NCI-H187 (cell line): ENCODE measurements at regions not wholly inside any gene's neighbourhood (a gene's known extent, or its start where the extent isn't known, plus 50 kb on each side); places are given as distances from the start of the nearest gene placed in this dataset.
A peak's percentile ranks its signal among the peaks of the same experiment; 100 is the strongest.
"Not testable (repeated sequence)": the region's sequence is repeated elsewhere in the genome, so short reads cannot be mapped to it uniquely, and the experiment has no call there.

Experiments
- DNase-seq, 2 experiments: peaks; one replicate each; lab custom pipeline; 2025; lab: John Stamatoyannopoulos, UW

DNA sequence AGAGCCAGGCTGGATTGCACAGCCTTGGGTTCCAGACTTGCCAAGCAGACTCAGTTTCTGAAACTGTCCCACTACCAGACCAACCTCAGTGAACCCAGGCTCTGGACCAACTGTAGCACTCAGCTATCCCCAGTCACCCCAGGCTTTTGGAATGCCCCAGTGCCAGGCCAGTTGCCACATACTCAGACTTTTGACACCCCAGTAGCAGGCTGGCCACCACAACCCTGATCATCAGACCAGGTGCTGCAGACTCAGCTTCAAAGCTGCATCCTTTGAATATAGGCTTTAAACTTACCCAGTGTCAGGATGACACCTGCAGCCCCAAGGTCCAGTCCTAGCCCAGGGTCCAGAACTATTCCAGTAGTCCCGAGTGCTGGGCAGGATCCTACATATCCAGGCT, 1389.9 kb downstream of the ARAP2 start:
- DNase-seq = no peak

DNA sequence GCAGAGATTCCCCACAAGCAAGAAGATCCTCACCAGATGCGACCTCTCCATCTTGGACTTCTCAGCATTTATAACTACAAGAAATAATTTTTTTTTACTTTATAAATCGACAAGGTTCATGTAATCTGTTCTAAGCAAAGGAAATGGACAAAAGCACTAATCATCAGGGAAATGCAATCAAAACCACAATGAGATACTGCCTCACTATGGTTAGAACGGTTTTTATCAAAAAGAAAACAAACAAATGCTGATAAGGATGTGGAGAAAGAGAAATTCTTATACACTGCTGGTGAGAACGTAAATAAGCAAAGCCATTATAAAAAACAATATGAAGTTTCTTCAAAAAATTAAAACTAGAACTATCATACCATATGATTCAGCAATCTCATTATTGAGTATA, 1382.6 kb downstream of the ARAP2 start:
- DNase-seq = no peak

DNA sequence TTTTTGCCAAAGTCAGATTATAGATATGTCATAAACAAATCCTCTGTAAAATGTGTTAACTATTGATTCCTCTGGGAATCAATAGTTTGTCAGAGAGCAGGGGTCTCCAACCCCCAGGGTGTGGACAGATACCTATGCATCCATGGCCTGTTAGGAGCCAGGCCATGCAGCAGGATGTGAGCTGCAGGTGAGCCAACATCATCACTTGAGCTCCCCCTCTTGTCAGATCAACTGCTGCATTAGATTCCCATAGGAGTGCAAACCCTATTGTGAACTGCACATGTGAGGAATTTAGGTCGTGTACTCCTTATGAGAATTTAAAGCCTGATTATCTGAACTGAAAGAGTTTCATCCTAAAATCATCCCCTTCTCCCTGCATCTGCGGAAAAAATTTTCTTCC, 1365.4 kb downstream of the ARAP2 start:
- no peak for DNase-seq

GRCh38 chr4:34880246-34880645, 1364.1 kb downstream of the ARAP2 start:
- DNase-seq = no peak

GRCh38 chr4:34891892-34892291, 1352.4 kb downstream of the ARAP2 start:
- no peak for DNase-seq

GRCh38 chr4:34893382-34893781, 1350.9 kb downstream of the ARAP2 start:
- no peak for DNase-seq

GRCh38 chr4:34920032-34920431, 1324.3 kb downstream of the ARAP2 start:
- no peak for DNase-seq

- DNase-seq = no peak
These were observed 1322.9 kb downstream of the ARAP2 start for GRCh38 chr4:34921391-34921790.

GRCh38 chr4:34922325-34922724, 1322.0 kb downstream of the ARAP2 start:
- DNase-seq = no peak

DNA sequence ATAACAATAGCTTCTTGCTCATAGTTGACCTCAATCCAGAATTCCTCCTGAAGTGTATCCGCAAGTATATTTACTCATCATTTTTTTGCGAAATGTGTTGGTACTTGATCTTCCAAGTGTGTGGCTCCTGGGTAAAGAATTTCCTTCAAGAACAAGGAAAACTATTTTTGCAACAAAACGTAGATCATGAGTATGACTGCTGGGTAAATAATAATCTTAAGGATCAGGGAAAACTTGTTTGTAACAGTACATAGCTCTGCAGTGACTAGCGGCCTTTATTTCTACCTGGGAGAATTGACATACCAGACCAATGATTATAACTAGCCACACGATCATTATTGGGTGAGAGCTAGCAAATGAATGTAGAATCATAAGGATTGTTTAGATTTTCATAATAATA, 1311.7 kb downstream of the ARAP2 start:
- no peak for DNase-seq

DNA sequence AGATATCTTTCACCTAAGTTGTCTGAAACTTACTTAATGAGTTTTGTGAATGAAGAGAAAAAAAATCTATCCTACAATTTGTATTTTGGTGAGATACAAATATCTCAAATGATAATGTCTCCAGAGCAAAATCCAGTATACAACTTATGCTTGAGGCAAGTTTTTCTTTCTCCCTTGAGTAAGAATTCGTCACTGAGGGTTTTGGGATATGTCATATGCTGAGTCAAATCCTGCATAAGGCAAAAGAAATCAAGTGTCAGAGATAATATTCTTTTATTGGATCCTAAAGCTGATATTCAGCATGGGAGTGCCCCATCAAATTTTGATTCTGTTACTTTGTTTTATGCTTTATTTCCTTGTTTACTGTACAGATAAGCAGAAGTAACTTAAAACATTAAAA, 1308.6 kb downstream of the ARAP2 start:
- no peak for DNase-seq

- DNase-seq = no peak
These were observed 1305.2 kb downstream of the ARAP2 start for GRCh38 chr4:34939073-34939472.

DNA sequence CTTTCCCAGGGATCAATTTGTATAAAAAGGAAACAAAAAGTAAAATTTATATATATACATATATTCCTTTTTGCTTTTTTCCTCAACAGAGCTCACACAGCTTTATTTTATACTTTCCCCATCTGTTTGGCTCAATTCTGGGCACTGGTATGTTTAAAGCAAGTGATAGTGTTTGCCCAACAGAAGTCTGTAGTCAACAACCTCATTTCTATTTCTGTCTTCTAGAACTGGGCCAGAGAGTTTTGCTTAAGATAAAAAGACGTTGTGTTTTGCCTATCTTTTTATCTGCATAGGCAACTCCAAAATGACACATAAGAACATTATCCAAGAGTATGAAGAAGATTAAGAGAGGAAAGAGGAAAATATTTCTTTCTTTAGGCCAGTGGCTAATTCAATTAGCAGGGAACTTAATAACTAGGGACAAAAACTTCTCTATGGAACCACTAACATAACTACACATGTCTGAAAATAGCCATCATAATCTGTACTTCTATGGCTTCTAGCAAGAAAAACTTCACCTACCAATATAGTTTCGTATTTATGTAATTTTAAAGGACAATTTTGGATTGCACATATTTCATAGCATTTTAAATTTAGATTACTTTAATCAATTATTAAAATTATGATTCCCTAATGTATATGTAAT, 1300.5 kb downstream of the ARAP2 start:
- no peak for DNase-seq

- peak in 1 of 2 experiments; percentile 18 for DNase-seq
These were observed 1293.4 kb downstream of the ARAP2 start for GRCh38 chr4:34950926-34951325.

GRCh38 chr4:34953145-34953799, 1291.0 kb downstream of the ARAP2 start:
- DNase-seq = no peak

GRCh38 chr4:34964613-34965012, 1279.7 kb downstream of the ARAP2 start:
- no peak for DNase-seq

- DNase-seq = no peak
These were observed 1272.1 kb downstream of the ARAP2 start for GRCh38 chr4:34972189-34972588.

GRCh38 chr4:34973650-34974312, 1270.5 kb downstream of the ARAP2 start:
- DNase-seq = no peak

- DNase-seq = no peak
These were observed 1270.0 kb downstream of the ARAP2 start for GRCh38 chr4:34974313-34974680.

GRCh38 chr4:35021222-35021621, 1223.1 kb downstream of the ARAP2 start:
- not testable (repeated sequence) for DNase-seq

- DNase-seq = no peak
These were observed 1219.0 kb downstream of the ARAP2 start for GRCh38 chr4:35025152-35025834.

DNA sequence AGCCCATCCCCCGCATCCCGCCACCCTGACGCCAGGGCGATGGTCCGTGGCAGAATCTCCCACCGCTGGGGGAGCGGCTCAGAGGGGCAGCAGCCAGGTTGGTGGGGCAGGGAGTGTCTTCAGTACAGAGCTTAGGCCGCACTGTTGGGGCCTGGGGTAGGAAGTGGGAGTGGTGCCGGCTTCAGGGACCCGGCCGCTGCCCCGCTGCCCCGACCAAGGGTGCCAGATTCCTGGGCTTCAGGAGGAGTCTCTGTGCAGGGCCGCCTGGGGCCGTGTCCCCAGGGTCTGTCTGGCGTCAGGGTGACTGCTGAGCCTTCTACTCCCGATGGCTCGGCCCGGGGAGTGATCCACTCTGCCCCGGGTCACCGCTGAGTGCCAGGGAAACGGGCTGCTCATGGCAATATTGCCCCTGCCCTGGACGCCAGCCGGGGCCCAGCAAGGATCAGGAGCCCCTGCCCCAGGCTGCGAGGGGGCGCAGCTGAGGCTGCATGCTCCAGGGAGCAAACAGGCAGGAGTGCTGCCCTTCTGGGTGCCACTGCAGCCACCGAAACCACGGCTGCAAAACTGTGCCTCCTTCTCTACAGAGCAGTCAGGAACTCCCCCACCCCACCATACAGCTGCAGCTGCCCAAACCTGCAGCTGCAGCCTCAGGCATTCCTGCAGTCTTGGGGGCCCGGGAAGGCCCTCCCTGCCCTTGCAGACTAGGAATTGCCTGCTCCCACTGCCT, 1206.1 kb downstream of the ARAP2 start:
- DNase-seq = no peak
